GM23248 (cell line): ENCODE measurements at regions not wholly inside any gene's neighbourhood (a gene's known extent, or its start where the extent isn't known, plus 50 kb on each side); places are given as distances from the start of the nearest gene placed in this dataset.

Source experiments
- DNase-seq: peaks from one replicate; pipeline ENCODE4 v3.0.0-alpha.2; 2015
- H2AFZ ChIP-seq: fragments of 200-600 bp; sonication (generic); 2 replicates; pipeline ENCODE4 v1.6.1; 2016; ENCODE audit warnings: antibody characterized with exemption
- H3F3A ChIP-seq: fragments of 200-600 bp; sonication (generic); 2 replicates; pipeline ENCODE4 v1.6.1; 2016; ENCODE audit warnings: mild to moderate bottlenecking, antibody characterized with exemption, mixed run types; ENCODE audit not compliant: insufficient read depth
- H3K27ac ChIP-seq: fragments of 200-600 bp; sonication (generic); 2 replicates; pipeline ENCODE4 v1.5.1; 2016; ENCODE audit warnings: mild to moderate bottlenecking
- H3K27me3 ChIP-seq: fragments of 200-600 bp; sonication (generic); replicated peaks from 2 replicates; pipeline ENCODE4 v1.6.1; 2016; ENCODE audit warnings: mild to moderate bottlenecking; ENCODE audit not compliant: insufficient read depth
- H3K36me3 ChIP-seq: fragments of 200-600 bp; sonication (generic); 2 replicates; pipeline ENCODE4 v1.6.1; 2016; ENCODE audit warnings: low read depth, mild to moderate bottlenecking
- H3K4me1 ChIP-seq: fragments of 200-600 bp; sonication (generic); 2 replicates; pipeline ENCODE4 v1.6.1; 2016; ENCODE audit warnings: mild to moderate bottlenecking; ENCODE audit not compliant: insufficient read depth
- H3K4me2 ChIP-seq: fragments of 200-600 bp; sonication (generic); one replicate; pipeline ENCODE4 v1.6.1; 2016; ENCODE audit warnings: mild to moderate bottlenecking; ENCODE audit not compliant: unreplicated experiment
- H3K4me3 ChIP-seq: fragments of 200-600 bp; sonication (generic); 2 replicates; pipeline ENCODE4 v1.5.1; 2016; ENCODE audit warnings: mild to moderate bottlenecking
- H3K79me2 ChIP-seq: fragments of 200-600 bp; sonication (generic); 2 replicates; pipeline ENCODE4 v1.6.1; 2016; ENCODE audit warnings: mild to moderate bottlenecking; ENCODE audit not compliant: insufficient read depth
- H3K9ac ChIP-seq: fragments of 200-600 bp; sonication (generic); 2 replicates; pipeline ENCODE4 v1.6.1; 2016; ENCODE audit warnings: mild to moderate bottlenecking
- H3K9me2 ChIP-seq: fragments of 200-600 bp; sonication (generic); 2 replicates; pipeline ENCODE4 v1.6.1; 2016; ENCODE audit warnings: mixed run types, mild to moderate bottlenecking, moderate library complexity; ENCODE audit not compliant: insufficient read depth
- H3K9me3 ChIP-seq: fragments of 200-600 bp; sonication (generic); one replicate; pipeline ENCODE4 v1.6.1; 2017; ENCODE audit warnings: low read depth
- H4K20me1 ChIP-seq: fragments of 200-600 bp; sonication (generic); 2 replicates; pipeline ENCODE4 v1.6.0; 2016; ENCODE audit not compliant: insufficient read depth
- EZH2 ChIP-seq: fragments of 200-600 bp; sonication (generic); IDR thresholded peaks from 2 replicates; pipeline ENCODE4 v1.6.1; 2018; ENCODE audit warnings: antibody characterized with exemption, mild to moderate bottlenecking; ENCODE audit not compliant: insufficient read depth, poor library complexity, severe bottlenecking
- EZH2phosphoT487 ChIP-seq: fragments of 200-600 bp; sonication (generic); IDR thresholded peaks from 2 replicates; pipeline ENCODE4 v1.6.1; 2018; ENCODE audit warnings: antibody characterized with exemption, moderate library complexity, mild to moderate bottlenecking, low read depth; ENCODE audit not compliant: insufficient read depth
- WGBS, 2 experiments: methylation state at CpG; one replicate each; pipeline ENCODE4 v1.1.6; 2015 to 2017; ENCODE audit warnings: low lambda C conversion rate in 2 of 2, low coverage in 1 of 2; ENCODE audit errors: missing lambda C conversion rate in 2 of 2; 5-methylcytosine and 5-hydroxymethylcytosine counted together
- in situ Hi-C: fragments of 300-500 bp; cut with MboI; formaldehyde crosslinking; loops from 2 replicates; pipeline ENCODE4 v1.15.0; 2020

DNA sequence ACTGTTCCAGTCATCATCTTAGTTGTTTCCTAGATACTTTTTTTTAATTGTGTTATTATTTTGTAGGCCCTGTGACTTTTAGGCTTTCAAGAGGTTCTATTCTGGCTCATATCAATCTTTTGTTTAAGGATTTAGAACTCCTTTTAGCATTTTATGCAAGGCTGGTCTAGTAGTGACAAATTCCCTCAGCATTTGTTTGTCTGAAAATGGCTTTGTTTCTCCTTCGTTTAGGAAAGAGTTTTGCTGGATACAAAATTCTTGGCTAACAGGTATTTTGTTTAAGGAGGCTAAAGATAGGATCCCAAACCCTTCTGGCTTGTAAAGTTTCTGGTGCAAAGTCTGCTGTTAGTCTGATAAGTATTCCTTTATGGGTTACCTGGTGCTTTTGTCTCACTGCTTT, 116.6 kb upstream of the SLC66A3 start:
- H3K9me2 ChIP-seq, result no peaks in the 10 kb centered on the region
- TF ChIP-seq EZH2phosphoT487 (no peak), EZH2 (no peak)
- no peak overlapping the region for H3K4me3 ChIP-seq
- no peaks in the 10 kb centered on the region for H3K36me3 ChIP-seq
- WGBS, 2 experiments, result 35 to 46% methylated on average over 1 of the region's 1 CpG
- H3K4me2 ChIP-seq, result no peak overlapping the region
- H2AFZ ChIP-seq, result no peak overlapping the region
- in situ Hi-C loops, result no loop called here
- H3K27me3 ChIP-seq, result peaks cover 12% of the 10 kb centered on the region
- H3K9ac ChIP-seq, result no peak overlapping the region
- H3K79me2 ChIP-seq, result no peaks in the 10 kb centered on the region
- H3K9me3 ChIP-seq, result peaks cover 6% of the 10 kb centered on the region
- no peak for DNase-seq
- no peak overlapping the region for H3K27ac ChIP-seq
- no peaks in the 10 kb centered on the region for H3K4me1 ChIP-seq
- no peaks in the 10 kb centered on the region for H3F3A ChIP-seq
- H4K20me1 ChIP-seq, result no peaks in the 10 kb centered on the region

DNA sequence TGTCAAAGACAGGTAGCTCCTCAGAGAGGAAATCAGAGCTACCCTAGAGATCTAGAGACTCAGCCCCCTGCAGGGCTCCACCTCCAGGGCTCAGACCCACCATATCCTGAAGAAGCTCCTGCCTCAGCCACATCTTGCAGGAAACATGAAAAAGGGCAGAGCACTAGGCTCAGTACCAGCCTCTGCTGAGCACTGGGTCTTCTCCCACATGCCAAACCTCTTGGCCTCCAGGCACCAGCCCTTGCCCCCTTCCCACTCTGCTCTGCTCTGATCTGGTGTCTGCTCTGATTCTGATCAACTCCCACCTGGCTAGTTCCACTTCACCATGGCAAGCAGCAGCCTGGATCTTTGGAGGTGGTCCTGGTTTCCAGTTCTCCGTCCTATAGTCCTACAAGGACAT, 114.3 kb upstream of the SLC66A3 start:
- no peak for TF ChIP-seq EZH2phosphoT487
- no peak for TF ChIP-seq EZH2
- H3K9ac ChIP-seq, result no peak overlapping the region
- H3K36me3 ChIP-seq, result no peaks in the 10 kb centered on the region
- peaks cover 12% of the 10 kb centered on the region for H3K27me3 ChIP-seq
- H2AFZ ChIP-seq, result no peak overlapping the region
- H3K4me2 ChIP-seq, result no peak overlapping the region
- no peaks in the 10 kb centered on the region for H3K79me2 ChIP-seq
- H3K27ac ChIP-seq, result no peak overlapping the region
- no peak for DNase-seq
- no peaks in the 10 kb centered on the region for H4K20me1 ChIP-seq
- H3K4me1 ChIP-seq, result no peaks in the 10 kb centered on the region
- H3K9me2 ChIP-seq, result no peaks in the 10 kb centered on the region
- peaks cover 6% of the 10 kb centered on the region for H3K9me3 ChIP-seq
- no peaks in the 10 kb centered on the region for H3F3A ChIP-seq
- WGBS, 2 experiments, result 8 to 21% methylated on average over 1 of the region's 1 CpG
- H3K4me3 ChIP-seq, result no peak overlapping the region
- in situ Hi-C loops, result no loop called here

DNA sequence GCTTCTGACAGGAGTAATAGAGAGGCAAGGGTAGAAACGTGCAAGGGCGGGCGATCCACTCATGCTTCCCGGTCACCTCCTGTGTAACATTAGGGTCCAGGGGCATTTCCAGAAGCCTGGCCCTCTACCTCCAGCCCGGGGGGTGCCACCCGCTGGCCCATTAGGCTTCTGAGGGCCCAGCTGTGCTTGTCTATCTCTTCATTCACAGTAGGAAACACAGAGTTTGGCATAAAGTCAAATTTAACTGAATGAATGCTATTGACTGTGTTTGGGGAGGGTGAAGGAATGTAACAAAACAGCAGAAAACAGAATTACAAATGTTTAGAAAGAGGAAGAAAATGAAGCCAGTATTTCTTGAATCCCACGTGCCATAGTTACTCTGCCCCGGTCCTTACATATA, 112.4 kb upstream of the SLC66A3 start:
- H3K4me1 ChIP-seq, result no peaks in the 10 kb centered on the region
- no peaks in the 10 kb centered on the region for H3F3A ChIP-seq
- no peak overlapping the region for H3K4me2 ChIP-seq
- H3K9ac ChIP-seq, result no peak overlapping the region
- in situ Hi-C loops, result no loop called here
- no peaks in the 10 kb centered on the region for H4K20me1 ChIP-seq
- H3K36me3 ChIP-seq, result no peaks in the 10 kb centered on the region
- peaks cover 12% of the 10 kb centered on the region for H3K27me3 ChIP-seq
- TF ChIP-seq EZH2 (no peak), EZH2phosphoT487 (no peak)
- H3K79me2 ChIP-seq, result no peaks in the 10 kb centered on the region
- no peaks in the 10 kb centered on the region for H3K9me2 ChIP-seq
- H3K9me3 ChIP-seq, result peaks cover 6% of the 10 kb centered on the region
- WGBS, 2 experiments, result 40 to 44% methylated on average over 8 of the region's 8 CpGs
- DNase-seq, result no peak
- H3K27ac ChIP-seq, result no peak overlapping the region
- no peak overlapping the region for H2AFZ ChIP-seq
- H3K4me3 ChIP-seq, result no peak overlapping the region

DNA sequence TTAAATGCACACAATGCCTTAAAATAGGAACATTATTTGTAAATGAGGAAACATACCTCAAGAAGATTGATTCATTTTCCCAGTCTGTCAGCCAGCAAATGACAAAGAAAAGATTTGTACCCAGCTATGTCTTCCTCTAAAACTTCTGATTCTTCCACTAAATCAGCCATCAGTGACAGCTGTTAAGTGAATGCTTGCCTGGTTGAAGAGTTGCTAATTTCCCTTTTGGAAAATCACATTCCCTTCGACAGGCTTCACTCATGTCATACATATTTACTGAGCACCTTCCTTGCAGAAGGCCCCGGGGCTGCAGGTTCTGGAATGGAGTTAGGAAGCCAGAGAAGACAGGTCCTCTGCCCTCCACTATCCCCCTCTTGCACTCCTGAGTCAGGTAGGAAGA, 112.0 kb upstream of the SLC66A3 start:
- 24 to 43% methylated on average over 2 of the region's 2 CpGs for WGBS, 2 experiments
- Histone ChIP-seq H3K9ac (no peak overlapping the region), H3K4me3 (no peak overlapping the region), H3F3A (no peaks in the 10 kb centered on the region), H3K9me2 (no peaks in the 10 kb centered on the region), H3K4me2 (no peak overlapping the region), H3K9me3 (peaks cover 6% of the 10 kb centered on the region), H3K79me2 (no peaks in the 10 kb centered on the region), H3K27me3 (peaks cover 12% of the 10 kb centered on the region), H3K36me3 (no peaks in the 10 kb centered on the region), H3K27ac (no peak overlapping the region), H4K20me1 (no peaks in the 10 kb centered on the region), H3K4me1 (no peaks in the 10 kb centered on the region), H2AFZ (no peak overlapping the region)
- DNase-seq, result no peak
- in situ Hi-C loops, result no loop called here
- no peak for TF ChIP-seq EZH2phosphoT487
- no peak for TF ChIP-seq EZH2

DNA sequence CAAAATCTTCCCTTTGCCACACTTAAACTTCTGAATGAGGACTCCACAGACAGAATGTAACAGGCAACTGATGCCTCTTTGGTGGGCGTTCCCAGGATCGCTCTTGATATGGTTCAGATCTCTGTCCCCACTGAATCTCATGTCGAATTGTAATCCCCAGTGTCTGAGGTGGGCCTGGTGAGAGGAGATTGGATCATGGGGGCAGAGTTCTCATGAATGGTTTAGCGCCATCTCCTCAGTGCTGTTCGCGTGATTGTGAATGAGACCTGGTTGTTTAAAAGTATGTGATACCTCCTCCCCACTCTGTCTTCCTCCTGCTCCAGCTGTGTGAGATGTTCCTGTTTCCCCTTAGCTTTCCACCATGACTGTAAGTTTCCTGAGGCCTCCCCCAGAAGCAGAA, 111.1 kb upstream of the SLC66A3 start:
- no peaks in the 10 kb centered on the region for H3K36me3 ChIP-seq
- no peak overlapping the region for H3K27ac ChIP-seq
- no peak overlapping the region for H3K4me3 ChIP-seq
- H3K4me2 ChIP-seq, result no peak overlapping the region
- no peaks in the 10 kb centered on the region for H3K9me2 ChIP-seq
- TF ChIP-seq EZH2phosphoT487 (no peak), EZH2 (no peak)
- H3K27me3 ChIP-seq, result peaks cover 16% of the 10 kb centered on the region
- H4K20me1 ChIP-seq, result no peaks in the 10 kb centered on the region
- H3F3A ChIP-seq, result no peaks in the 10 kb centered on the region
- H3K9me3 ChIP-seq, result no peaks in the 10 kb centered on the region
- no peak for DNase-seq
- H2AFZ ChIP-seq, result no peak overlapping the region
- H3K79me2 ChIP-seq, result no peaks in the 10 kb centered on the region
- no peaks in the 10 kb centered on the region for H3K4me1 ChIP-seq
- in situ Hi-C loops, result no loop called here
- WGBS, 2 experiments, result 63 to 80% methylated on average over 6 of the region's 6 CpGs
- no peak overlapping the region for H3K9ac ChIP-seq
